ENCODE measurements at regions not wholly inside any gene's neighbourhood (a gene's known extent, or its start where the extent isn't known, plus 50 kb on each side); places are given as distances from the start of the nearest gene placed in this dataset.

GRCh38 chr1:103171041-103171590, 62.8 kb upstream of the COL11A1 start:
- Histone ChIP-seq H2AFZ (ENCODE audit: control insufficient read depth, low read depth, low read length) (no peak overlapping the region), H3K4me3 (no peak overlapping the region), H3K4me1 (ENCODE audit: control insufficient read depth, insufficient read depth, low read length) (no peaks in the 10 kb centered on the region), H3K36me3 (ENCODE audit: control insufficient read depth in 2 of 2, insufficient read depth in 2 of 2, low read length in 1 of 2) (no peaks in the 10 kb centered on the region), H3K27me3 (replicated peaks in 1 of 2; ENCODE audit: control insufficient read depth in 2 of 2, insufficient read depth in 2 of 2, low read length in 1 of 2) (no peaks in the 10 kb centered on the region), H3K27ac (ENCODE audit: control insufficient read depth, insufficient read depth) (no peak overlapping the region), H4K20me1 (ENCODE audit: control insufficient read depth, insufficient read depth) (no peaks in the 10 kb centered on the region), H3K79me2 (ENCODE audit: control insufficient read depth, insufficient read depth, low read length) (no peaks in the 10 kb centered on the region), H3K9me3 (replicated peaks; ENCODE audit: control insufficient read depth, insufficient read depth, low read length) (no peaks in the 10 kb centered on the region), H3K4me2 (ENCODE audit: control insufficient read depth, insufficient read depth) (no peak overlapping the region), H3K9ac (ENCODE audit: control insufficient read depth, insufficient read depth, low read length) (no peak overlapping the region)
- BruUV-seq (replicated peaks): no TSS peak
- ChIA-PET CTCF (no interaction called here), SMC1A (ENCODE audit: uncharacterized antibody, unreplicated experiment) (no interaction called here), POLR2A (no interaction called here), RAD21 (ENCODE audit: unreplicated experiment) (no interaction called here)
- intact Hi-C loops (cut with micrococcal nuclease; ENCODE audit: unreplicated experiment) (no loop called here), in situ Hi-C loops (cut with MboI) (no loop called here)
- no peak for DNase-seq (ENCODE audit: low read depth, low spot score)
- FAIRE-seq: no peak
- TF ChIP-seq ZBTB4 (CRISPR knock-in tag; IDR thresholded peaks at IDR 0.05) (no peak), ZNF592 (IDR thresholded peaks at IDR 0.05) (no peak), ZBED1 (IDR thresholded peaks at IDR 0.05; ENCODE audit: borderline replicate concordance) (no peak), BCL3 (IDR thresholded peaks at IDR 0.05; ENCODE audit: borderline replicate concordance, insufficient read depth, low read depth, low read length, poor library complexity, severe bottlenecking) (no peak), RCOR1 (conservative IDR thresholded peaks at IDR 0.05; ENCODE audit: low read depth, low read length) (no peak), FOS (IDR thresholded peaks at IDR 0.05; ENCODE audit: borderline replicate concordance, extremely low read depth, insufficient read length) (no peak), RB1 (IDR thresholded peaks at IDR 0.05; ENCODE audit: borderline replicate concordance) (no peak), MTA2 (IDR thresholded peaks at IDR 0.05; ENCODE audit: low read depth) (no peak), HDAC6 (IDR thresholded peaks at IDR 0.05; ENCODE audit: unreplicated experiment) (no peak), ETV6 (conservative IDR thresholded peaks at IDR 0.05 in 1 of 2, IDR thresholded peaks at IDR 0.05 in 1 of 2; ENCODE audit: borderline replicate concordance in 1 of 2, low read depth in 1 of 2) (no peak), GATAD2B (conservative IDR thresholded peaks at IDR 0.05; ENCODE audit: low read depth) (no peak), IRF3 (IDR thresholded peaks at IDR 0.05) (no peak), PAX8 (IDR thresholded peaks at IDR 0.05) (no peak), IKZF1 (conservative IDR thresholded peaks at IDR 0.05) (no peak), ESRRA (IDR thresholded peaks at IDR 0.05; ENCODE audit: low read length) (no peak)
- no peak for ATAC-seq
- WGBS (ENCODE audit: insufficient coverage, insufficient replicate concordance, low lambda C conversion rate, missing lambda C conversion rate): 11% methylated on average over 1 of the region's 1 CpG
